Activated CD8-positive, alpha-beta T cell treated with anti-CD3 and anti-CD28 coated beads, Interleukin-2, amount 10 ng/mL, durations not matched to agents 7 days and 5 days (primary cell): ENCODE measurements at regions not wholly inside any gene's neighbourhood (a gene's known extent, or its start where the extent isn't known, plus 50 kb on each side); places are given as distances from the start of the nearest gene placed in this dataset.
"Not testable (repeated sequence)": the region's sequence is repeated elsewhere in the genome, so short reads cannot be mapped to it uniquely, and the experiment has no call there.

ENCODE experiments used
- ATAC-seq: fragments of 150-1000 bp; cut with Tn5 transposase; one replicate; pipeline ENCODE4 v1.10.0; 2021; ENCODE audit warnings: moderate library complexity
- CTCF ChIA-PET: fragments of 350-600 bp; sonication (Branson Sonifier 250); formaldehyde crosslinking; loops from one replicate; lab custom pipeline; 2021; ENCODE audit warnings: antibody characterized with exemption; lab: Charles Lee
- POLR2A ChIA-PET: fragments of 350-600 bp; sonication (Branson Sonifier 250); formaldehyde crosslinking; loops from one replicate; lab custom pipeline; 2021; ENCODE audit warnings: antibody characterized with exemption; lab: Charles Lee
- DNase-seq: peaks from one replicate; pipeline ENCODE4 v3.0.0-alpha.2; 2020
- H3K27ac Mint-ChIP-seq: one replicate; pipeline ENCODE4 v1.8.0; 2021; ENCODE audit warnings: mild to moderate bottlenecking, mixed read lengths
- H3K27me3 Mint-ChIP-seq: one replicate; pipeline ENCODE4 v1.8.0; 2021; ENCODE audit warnings: low read depth, mixed read lengths
- H3K36me3 Mint-ChIP-seq: one replicate; pipeline ENCODE4 v1.8.0; 2021; ENCODE audit warnings: low read depth, mixed read lengths
- H3K4me1 Mint-ChIP-seq: one replicate; pipeline ENCODE4 v1.8.0; 2021; ENCODE audit warnings: low read depth, mixed read lengths
- H3K4me3 Mint-ChIP-seq: one replicate; pipeline ENCODE4 v1.8.0; 2021; ENCODE audit warnings: mild to moderate bottlenecking, mixed read lengths
- H3K9me3 Mint-ChIP-seq: one replicate; pipeline ENCODE4 v1.8.0; 2022; ENCODE audit warnings: mixed read lengths; ENCODE audit not compliant: insufficient read depth

GRCh38 chr7:12927635-12928434 is 240.4 kb downstream of the ARL4A start:
- Mint-ChIP-seq H3K27ac (no peak overlapping the region), H3K36me3 (no peaks in the 10 kb centered on the region), H3K27me3 (no peaks in the 10 kb centered on the region), H3K4me3 (no peak overlapping the region), H3K9me3 (no peaks in the 10 kb centered on the region), H3K4me1 (no peaks in the 10 kb centered on the region)
- DNase-seq (no peak), ATAC-seq (no peak)
- POLR2A ChIA-PET = no interaction called here
- CTCF ChIA-PET = no interaction called here

GRCh38 chr7:12929476-12930140 is 242.2 kb downstream of the ARL4A start:
- no peaks in the 10 kb centered on the region for H3K36me3 Mint-ChIP-seq
- no peak overlapping the region for H3K27ac Mint-ChIP-seq
- no peaks in the 10 kb centered on the region for H3K4me1 Mint-ChIP-seq
- ChIA-PET CTCF (no interaction called here), POLR2A (no interaction called here)
- ATAC-seq (no peak), DNase-seq (no peak)
- no peaks in the 10 kb centered on the region for H3K27me3 Mint-ChIP-seq
- H3K4me3 Mint-ChIP-seq = no peak overlapping the region
- H3K9me3 Mint-ChIP-seq = no peaks in the 10 kb centered on the region

- H3K27me3 Mint-ChIP-seq = no peaks in the 10 kb centered on the region
Observed at GRCh38 chr7:12930534-12930933, 243.1 kb downstream of the ARL4A start.

GRCh38 chr7:12931465-12931864 is 244.0 kb downstream of the ARL4A start:
- POLR2A ChIA-PET = interaction anchor here (0.6 kb wide), 1 partner anchor 68 kb away, joined by 3 read pairs; no protein-coding TSS in a partner anchor
- not testable (repeated sequence) for ATAC-seq

More at GRCh38 chr7:12930534-12930933, 243.1 kb downstream of the ARL4A start:
- DNase-seq (no peak), ATAC-seq (no peak)
- H3K4me1 Mint-ChIP-seq = no peaks in the 10 kb centered on the region
- ChIA-PET CTCF (no interaction called here), POLR2A (no interaction called here)
- no peak overlapping the region for H3K27ac Mint-ChIP-seq
- H3K36me3 Mint-ChIP-seq = no peaks in the 10 kb centered on the region
- H3K9me3 Mint-ChIP-seq = no peaks in the 10 kb centered on the region
- H3K4me3 Mint-ChIP-seq = no peak overlapping the region

GRCh38 chr7:12939694-12940093 is 252.3 kb downstream of the ARL4A start:
- no peaks in the 10 kb centered on the region for H3K4me1 Mint-ChIP-seq
- ATAC-seq = no peak
- no peak for DNase-seq
- H3K4me3 Mint-ChIP-seq = no peak overlapping the region
- no peaks in the 10 kb centered on the region for H3K9me3 Mint-ChIP-seq
- no peak overlapping the region for H3K27ac Mint-ChIP-seq
- no peaks in the 10 kb centered on the region for H3K27me3 Mint-ChIP-seq
- CTCF ChIA-PET = interaction anchor here (0.9 kb wide), 1 partner anchor 9 kb away, joined by 3 read pairs; no protein-coding TSS in a partner anchor
- no peaks in the 10 kb centered on the region for H3K36me3 Mint-ChIP-seq
- POLR2A ChIA-PET = no interaction called here

More at GRCh38 chr7:12931465-12931864, 244.0 kb downstream of the ARL4A start:
- CTCF ChIA-PET, DNase-seq, H3K27ac Mint-ChIP-seq, H3K27me3 Mint-ChIP-seq, H3K4me1 Mint-ChIP-seq, H3K9me3 Mint-ChIP-seq, H3K4me3 Mint-ChIP-seq, H3K36me3 Mint-ChIP-seq: not testable (repeated sequence)

- Mint-ChIP-seq H3K27me3 (no peaks in the 10 kb centered on the region), H3K4me1 (no peaks in the 10 kb centered on the region), H3K27ac (no peak overlapping the region), H3K4me3 (no peak overlapping the region), H3K9me3 (no peaks in the 10 kb centered on the region), H3K36me3 (no peaks in the 10 kb centered on the region)
- DNase-seq = no peak
- POLR2A ChIA-PET = no interaction called here
- CTCF ChIA-PET = no interaction called here
- ATAC-seq = no peak
Observed at GRCh38 chr7:12941512-12941911, 254.1 kb downstream of the ARL4A start.

- CTCF ChIA-PET = no interaction called here
- H3K4me3 Mint-ChIP-seq = no peak overlapping the region
Observed at GRCh38 chr7:12942609-12943008, 255.2 kb downstream of the ARL4A start.

GRCh38 chr7:12943781-12944180 is 256.3 kb downstream of the ARL4A start:
- no peaks in the 10 kb centered on the region for H3K27me3 Mint-ChIP-seq

More at GRCh38 chr7:12942609-12943008, 255.2 kb downstream of the ARL4A start:
- Mint-ChIP-seq H3K36me3 (no peaks in the 10 kb centered on the region), H3K27me3 (no peaks in the 10 kb centered on the region), H3K4me1 (no peaks in the 10 kb centered on the region), H3K9me3 (no peaks in the 10 kb centered on the region), H3K27ac (no peak overlapping the region)
- ATAC-seq (no peak), DNase-seq (no peak)
- POLR2A ChIA-PET = no interaction called here

GRCh38 chr7:12945901-12946300 is 258.5 kb downstream of the ARL4A start:
- ChIA-PET CTCF (no interaction called here), POLR2A (no interaction called here)
- ATAC-seq (no peak), DNase-seq (no peak)
- H3K4me3 Mint-ChIP-seq = no peak overlapping the region
- H3K9me3 Mint-ChIP-seq = no peaks in the 10 kb centered on the region
- H3K36me3 Mint-ChIP-seq = no peaks in the 10 kb centered on the region
- H3K27ac Mint-ChIP-seq = no peak overlapping the region
- H3K27me3 Mint-ChIP-seq = no peaks in the 10 kb centered on the region
- H3K4me1 Mint-ChIP-seq = no peaks in the 10 kb centered on the region

More at GRCh38 chr7:12943781-12944180, 256.3 kb downstream of the ARL4A start:
- no peaks in the 10 kb centered on the region for H3K9me3 Mint-ChIP-seq
- no peak overlapping the region for H3K27ac Mint-ChIP-seq
- no peaks in the 10 kb centered on the region for H3K36me3 Mint-ChIP-seq
- DNase-seq = no peak
- H3K4me1 Mint-ChIP-seq = no peaks in the 10 kb centered on the region
- no peak overlapping the region for H3K4me3 Mint-ChIP-seq
- ATAC-seq = no peak
- POLR2A ChIA-PET = no interaction called here
- CTCF ChIA-PET = no interaction called here

- CTCF ChIA-PET = no interaction called here
- H3K27me3 Mint-ChIP-seq = no peaks in the 10 kb centered on the region
- DNase-seq (no peak), ATAC-seq (no peak)
- no peak overlapping the region for H3K27ac Mint-ChIP-seq
- H3K9me3 Mint-ChIP-seq = no peaks in the 10 kb centered on the region
- no peak overlapping the region for H3K4me3 Mint-ChIP-seq
- no peaks in the 10 kb centered on the region for H3K36me3 Mint-ChIP-seq
- POLR2A ChIA-PET = no interaction called here
- no peaks in the 10 kb centered on the region for H3K4me1 Mint-ChIP-seq
Observed at GRCh38 chr7:12947465-12947864, 260.0 kb downstream of the ARL4A start.

- H3K27ac Mint-ChIP-seq = no peak overlapping the region
- POLR2A ChIA-PET = no interaction called here
- H3K4me1 Mint-ChIP-seq = no peaks in the 10 kb centered on the region
- no peak overlapping the region for H3K4me3 Mint-ChIP-seq
- CTCF ChIA-PET = no interaction called here
- no peak for DNase-seq
- no peaks in the 10 kb centered on the region for H3K9me3 Mint-ChIP-seq
- ATAC-seq = no peak
- no peaks in the 10 kb centered on the region for H3K27me3 Mint-ChIP-seq
- H3K36me3 Mint-ChIP-seq = no peaks in the 10 kb centered on the region
Observed at GRCh38 chr7:12949060-12949931, 261.9 kb downstream of the ARL4A start.
